ENCODE measurements at regions not wholly inside any gene's neighbourhood (a gene's known extent, or its start where the extent isn't known, plus 50 kb on each side); places are given as distances from the start of the nearest gene placed in this dataset.

GRCh38 chr6:20006037-20006436 is 168.9 kb downstream of the ID4 start:
- TF ChIP-seq CTCF (IDR thresholded peaks at IDR 0.05) = no peak
- TF ChIP-seq POLR2A (IDR thresholded peaks at IDR 0.05) = no peak

All from esophagus squamous epithelium (tissue), 4 donors.